HG03280 (cell line): ENCODE measurements at regions not wholly inside any gene's neighbourhood (a gene's known extent, or its start where the extent isn't known, plus 50 kb on each side); places are given as distances from the start of the nearest gene placed in this dataset.
"Not testable (repeated sequence)": the region's sequence is repeated elsewhere in the genome, so short reads cannot be mapped to it uniquely, and the experiment has no call there.

Experiments used
- ATAC-seq: cut with Tn5 transposase; IDR thresholded peaks from one replicate; pipeline ENCODE4 v1.9.1; 2021; ENCODE audit warnings: mild to moderate bottlenecking, moderate library complexity; ENCODE audit not compliant: unreplicated experiment

GRCh38 chr4:27916452-27917184 lies 1056.0 kb downstream of the STIM2 start:
- ATAC-seq = no peak

- no peak for ATAC-seq
Measured at GRCh38 chr4:27917381-27917780, 1056.7 kb downstream of the STIM2 start.

GRCh38 chr4:27921231-27921630 lies 1060.6 kb downstream of the STIM2 start:
- ATAC-seq = no peak

- no peak for ATAC-seq
Measured at GRCh38 chr4:27928761-27929540, 1068.3 kb downstream of the STIM2 start.

GRCh38 chr4:27930291-27930690 lies 1069.7 kb downstream of the STIM2 start:
- no peak for ATAC-seq

- ATAC-seq = no peak
Measured at GRCh38 chr4:27930976-27931375, 1070.3 kb downstream of the STIM2 start.

GRCh38 chr4:27931584-27931983 lies 1070.9 kb downstream of the STIM2 start:
- ATAC-seq = no peak

- no peak for ATAC-seq
Measured at GRCh38 chr4:27934871-27935270, 1074.2 kb downstream of the STIM2 start.

GRCh38 chr4:27946799-27947198 lies 1086.2 kb downstream of the STIM2 start:
- no peak for ATAC-seq

GRCh38 chr4:27947302-27947701 lies 1086.7 kb downstream of the STIM2 start:
- ATAC-seq = no peak

GRCh38 chr4:27964095-27964494 lies 1103.5 kb downstream of the STIM2 start:
- no peak for ATAC-seq

GRCh38 chr4:27966664-27967063 lies 1106.0 kb downstream of the STIM2 start:
- no peak for ATAC-seq

GRCh38 chr4:27973056-27973455 lies 1112.4 kb downstream of the STIM2 start:
- no peak for ATAC-seq

- ATAC-seq = no peak
Measured at GRCh38 chr4:27973700-27974099, 1113.1 kb downstream of the STIM2 start.

GRCh38 chr4:27974339-27974738 lies 1113.7 kb downstream of the STIM2 start:
- ATAC-seq = no peak

- not testable (repeated sequence) for ATAC-seq
Measured at GRCh38 chr4:27974881-27975280, 1114.2 kb downstream of the STIM2 start.

- ATAC-seq = not testable (repeated sequence)
Measured at GRCh38 chr4:27978427-27979109, 1117.9 kb downstream of the STIM2 start.

- no peak for ATAC-seq
Measured at GRCh38 chr4:27985522-27985921, 1124.9 kb downstream of the STIM2 start.

- no peak for ATAC-seq
Measured at GRCh38 chr4:27986476-27986875, 1125.8 kb downstream of the STIM2 start.

GRCh38 chr4:28001698-28002097 lies 1141.1 kb downstream of the STIM2 start:
- ATAC-seq = no peak

- no peak for ATAC-seq
Measured at GRCh38 chr4:28004520-28004919, 1143.9 kb downstream of the STIM2 start.

GRCh38 chr4:28006021-28006420 lies 1145.4 kb downstream of the STIM2 start:
- no peak for ATAC-seq
